ENCODE measurements at regions not wholly inside any gene's neighbourhood (a gene's known extent, or its start where the extent isn't known, plus 50 kb on each side); places are given as distances from the start of the nearest gene placed in this dataset.

GRCh38 chr18:55737781-55738468 lies 149.9 kb upstream of the TCF4 start:
- TF ChIP-seq GATA2 (IDR thresholded peaks at IDR 0.05; ENCODE audit: low read depth, low read length) = no peak
- no peak for TF ChIP-seq GATA3 (IDR thresholded peaks at IDR 0.05; ENCODE audit: low read depth, low read length)

Data from SH-SY5Y (cell line).